ENCODE measurements at regions not wholly inside any gene's neighbourhood (a gene's known extent, or its start where the extent isn't known, plus 50 kb on each side); places are given as distances from the start of the nearest gene placed in this dataset.

- TF ChIP-seq POLR2A (IDR thresholded peaks at IDR 0.05), result no peak
- TF ChIP-seq, protein P1, sequence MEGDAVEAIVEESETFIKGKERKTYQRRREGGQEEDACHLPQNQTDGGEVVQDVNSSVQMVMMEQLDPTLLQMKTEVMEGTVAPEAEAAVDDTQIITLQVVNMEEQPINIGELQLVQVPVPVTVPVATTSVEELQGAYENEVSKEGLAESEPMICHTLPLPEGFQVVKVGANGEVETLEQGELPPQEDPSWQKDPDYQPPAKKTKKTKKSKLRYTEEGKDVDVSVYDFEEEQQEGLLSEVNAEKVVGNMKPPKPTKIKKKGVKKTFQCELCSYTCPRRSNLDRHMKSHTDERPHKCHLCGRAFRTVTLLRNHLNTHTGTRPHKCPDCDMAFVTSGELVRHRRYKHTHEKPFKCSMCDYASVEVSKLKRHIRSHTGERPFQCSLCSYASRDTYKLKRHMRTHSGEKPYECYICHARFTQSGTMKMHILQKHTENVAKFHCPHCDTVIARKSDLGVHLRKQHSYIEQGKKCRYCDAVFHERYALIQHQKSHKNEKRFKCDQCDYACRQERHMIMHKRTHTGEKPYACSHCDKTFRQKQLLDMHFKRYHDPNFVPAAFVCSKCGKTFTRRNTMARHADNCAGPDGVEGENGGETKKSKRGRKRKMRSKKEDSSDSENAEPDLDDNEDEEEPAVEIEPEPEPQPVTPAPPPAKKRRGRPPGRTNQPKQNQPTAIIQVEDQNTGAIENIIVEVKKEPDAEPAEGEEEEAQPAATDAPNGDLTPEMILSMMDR (IDR thresholded peaks at IDR 0.05), result no peak
Observed at GRCh38 chr7:96526496-96526895, 183.2 kb downstream of the SEM1 start.
